Stomach (tissue), 8 donors: ENCODE measurements at regions not wholly inside any gene's neighbourhood (a gene's known extent, or its start where the extent isn't known, plus 50 kb on each side); places are given as distances from the start of the nearest gene placed in this dataset.

Source experiments
- DNase-seq, 2 donors: peaks; one replicate each; pipeline versions ENCODE4 v3.0.0 to v3.0.0-alpha.2; 2013 to 2019
- H3K27ac ChIP-seq, 5 donors: fragments of 200-600 bp in 4 of 5; sonication (generic) in 4 of 5; one replicate each; pipeline ENCODE4 v1.5.1; 2013 to 2019; ENCODE audit warnings: mild to moderate bottlenecking in 1 of 5, moderate library complexity in 1 of 5
- H3K27me3 ChIP-seq, 3 donors: fragments of 200-600 bp; sonication (generic); one replicate each; pipeline ENCODE4 v1.5.1; 2017 to 2019; ENCODE audit warnings: mixed run types in 1 of 3
- H3K36me3 ChIP-seq, 4 donors: fragments of 200-600 bp; sonication (generic); 1 replicate in 3 of 4; 2 replicates in 1 of 4; pipeline ENCODE4 v1.5.1; 2016 to 2019
- H3K4me1 ChIP-seq, 4 donors: fragments of 200-600 bp; sonication (generic); one replicate each; pipeline ENCODE4 v1.5.1; 2016 to 2019
- H3K4me3 ChIP-seq, 4 donors: fragments of 200-600 bp; sonication (generic) in 3 of 4; one replicate each; pipeline ENCODE4 v1.5.1; 2016 to 2019; ENCODE audit warnings: mild to moderate bottlenecking in 1 of 4
- H3K9me3 ChIP-seq, 4 donors: fragments of 200-600 bp; sonication (generic); one replicate each; pipeline ENCODE4 v1.5.1; 2016 to 2019
- CTCF ChIP-seq, 7 experiments: fragments of 450-650 bp in 4 of 7; fragments of 200-600 bp in 3 of 7; sonication (generic) in 3 of 7; IDR thresholded peaks; one replicate each; pipeline ENCODE4 v1.5.1; 2016 to 2019; ENCODE audit warnings: antibody characterized with exemption in 7 of 7, control low read depth in 2 of 7, mild to moderate bottlenecking in 1 of 7
- EP300 ChIP-seq: sonication (generic); formaldehyde crosslinking; IDR thresholded peaks from one replicate; pipeline ENCODE4 v1.6.1; 2017; ENCODE audit warnings: antibody characterized with exemption
- POLR2A ChIP-seq, 4 donors: fragments of 450-650 bp; IDR thresholded peaks; one replicate each; pipeline ENCODE4 v1.6.1; 2016; ENCODE audit warnings: antibody characterized with exemption in 4 of 4, control low read depth in 2 of 4, mild to moderate bottlenecking in 1 of 4, moderate library complexity in 1 of 4
- POLR2AphosphoS5 ChIP-seq, 3 donors: sonication (generic); formaldehyde crosslinking; IDR thresholded peaks; one replicate each; pipeline ENCODE4 v1.6.1; 2016; ENCODE audit warnings: antibody characterized with exemption in 3 of 3
- WGBS, 5 donors: extraction: QIAGEN DNeasy Blood & Tissue Kit in 3 of 5; methylation state at CpG; one replicate each; pipeline versions ENCODE4 v1.1.5 to v1.1.7; 2013 to 2018; 5-methylcytosine and 5-hydroxymethylcytosine counted together
- intact Hi-C: fragments of 100-400 bp; cut with DNase I; formaldehyde crosslinking; loops from one replicate; pipeline ENCODE4 v1.15.1; 2023; ENCODE audit warnings: low total_unique reads
- donor health status: healthy with polysubstance abuse.
- donor health status: Bipolar disorder and iron deficiency.
- donor health status: healthy.

DNA sequence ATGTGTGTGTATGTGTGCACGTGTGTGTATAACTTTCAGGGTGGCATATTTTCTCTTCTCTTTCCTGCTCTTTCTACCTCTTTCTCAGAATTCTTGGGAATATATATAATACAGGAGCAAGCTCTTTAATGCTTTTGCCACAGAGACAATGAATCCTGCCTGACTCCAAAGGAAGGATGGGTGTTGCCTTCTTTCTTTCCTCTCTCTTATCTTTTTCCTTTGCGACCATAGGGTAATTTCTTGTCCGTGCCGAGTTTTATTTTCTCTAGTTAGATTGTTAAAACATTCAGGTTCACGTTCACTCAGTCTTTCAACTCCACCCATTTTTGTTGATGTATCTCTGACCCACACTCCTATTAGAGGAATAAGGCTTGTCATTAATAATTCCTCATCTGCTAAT lies 129.0 kb upstream of the C1orf21 start:
- Histone ChIP-seq H3K4me3 (no peak overlapping the region), H3K4me1 (no peaks in the 10 kb centered on the region), H3K9me3 (no peaks in the 10 kb centered on the region), H3K27ac (no peak overlapping the region), H3K27me3 (no peaks in the 10 kb centered on the region), H3K36me3 (no peaks in the 10 kb centered on the region)
- WGBS, 5 donors = 49 to 57% (median 54%) methylated on average over 5 of the region's 5 CpGs
- TF ChIP-seq EP300 (no peak), POLR2AphosphoS5 (IDR thresholded peaks at IDR 0.05) (no peak), POLR2A (IDR thresholded peaks at IDR 0.05) (no peak), CTCF (IDR thresholded peaks at IDR 0.05) (no peak)
- intact Hi-C loops = no loop called here
- no peak for DNase-seq

- no peaks in the 10 kb centered on the region for H3K9me3 ChIP-seq
- no peaks in the 10 kb centered on the region for H3K36me3 ChIP-seq
- intact Hi-C loops = no loop called here
- TF ChIP-seq POLR2AphosphoS5 (IDR thresholded peaks at IDR 0.05) (no peak), CTCF (IDR thresholded peaks at IDR 0.05) (no peak), POLR2A (IDR thresholded peaks at IDR 0.05) (no peak), EP300 (no peak)
- no peak overlapping the region for H3K27ac ChIP-seq
- DNase-seq = no peak
- WGBS, 5 donors = 72 to 88% (median 81%) methylated on average over 3 of the region's 3 CpGs
- H3K4me3 ChIP-seq = no peak overlapping the region
- no peaks in the 10 kb centered on the region for H3K4me1 ChIP-seq
- no peaks in the 10 kb centered on the region for H3K27me3 ChIP-seq
Measured at GRCh38 chr1:184258525-184258924, 128.3 kb upstream of the C1orf21 start.

GRCh38 chr1:184260382-184260781 lies 126.4 kb upstream of the C1orf21 start:
- H3K27me3 ChIP-seq = no peaks in the 10 kb centered on the region
- WGBS, 5 donors = 53 to 84% (median 71%) methylated on average over 1 of the region's 1 CpG
- no peak for TF ChIP-seq POLR2A (IDR thresholded peaks at IDR 0.05)
- H3K4me3 ChIP-seq = no peak overlapping the region
- no peaks in the 10 kb centered on the region for H3K4me1 ChIP-seq
- H3K9me3 ChIP-seq = no peaks in the 10 kb centered on the region
- no peaks in the 10 kb centered on the region for H3K36me3 ChIP-seq
- no peak overlapping the region for H3K27ac ChIP-seq
- DNase-seq = no peak
- intact Hi-C loops = no loop called here

- TF ChIP-seq POLR2AphosphoS5 (IDR thresholded peaks at IDR 0.05) = no peak
- Histone ChIP-seq H3K4me1 (no peaks in the 10 kb centered on the region), H3K4me3 (no peak overlapping the region), H3K36me3 (no peaks in the 10 kb centered on the region), H3K27me3 (no peaks in the 10 kb centered on the region), H3K27ac (no peak overlapping the region), H3K9me3 (no peaks in the 10 kb centered on the region)
- no peak for DNase-seq
- intact Hi-C loops = no loop called here
Measured at GRCh38 chr1:184262109-184262508, 124.7 kb upstream of the C1orf21 start.

- 60 to 81% (median 73%) methylated on average over 4 of the region's 4 CpGs for WGBS, 5 donors
- no peaks in the 10 kb centered on the region for H3K36me3 ChIP-seq
- H3K4me1 ChIP-seq = no peaks in the 10 kb centered on the region
- H3K27me3 ChIP-seq = no peaks in the 10 kb centered on the region
- no peak for TF ChIP-seq POLR2A (IDR thresholded peaks at IDR 0.05)
- intact Hi-C loops = no loop called here
- H3K27ac ChIP-seq = no peak overlapping the region
- DNase-seq = no peak
- H3K9me3 ChIP-seq = no peaks in the 10 kb centered on the region
- H3K4me3 ChIP-seq = no peak overlapping the region
Measured at GRCh38 chr1:184267747-184268146, 119.1 kb upstream of the C1orf21 start.

- no peaks in the 10 kb centered on the region for H3K4me1 ChIP-seq
- H3K4me3 ChIP-seq = no peak overlapping the region
- intact Hi-C loops = no loop called here
- TF ChIP-seq CTCF (IDR thresholded peaks at IDR 0.05) = no peak
- no peak for TF ChIP-seq POLR2AphosphoS5 (IDR thresholded peaks at IDR 0.05)
- no peak for TF ChIP-seq POLR2A (IDR thresholded peaks at IDR 0.05)
- 56 to 76% (median 65%) methylated on average over 3 of the region's 3 CpGs for WGBS, 5 donors
- H3K36me3 ChIP-seq = no peaks in the 10 kb centered on the region
- H3K27me3 ChIP-seq = no peaks in the 10 kb centered on the region
- peaks cover 0 to 8% (median 0%) of the 10 kb centered on the region in 4 donors for H3K9me3 ChIP-seq
- DNase-seq = no peak
- no peak overlapping the region for H3K27ac ChIP-seq
Measured at GRCh38 chr1:184270556-184270955, 116.3 kb upstream of the C1orf21 start.
